PFSK-1 (cell line): ENCODE measurements at regions not wholly inside any gene's neighbourhood (a gene's known extent, or its start where the extent isn't known, plus 50 kb on each side); places are given as distances from the start of the nearest gene placed in this dataset.

Experiments used
- FOXP2 ChIP-seq: optimal IDR thresholded peaks from 2 replicates; pipeline ENCODE3; 2011; ENCODE audit warnings: borderline replicate concordance, control low read depth, inconsistent platforms; ENCODE audit not compliant: insufficient read depth; ENCODE audit errors: extremely low read length, extremely low read depth
- POLR2AphosphoS5 ChIP-seq: IDR thresholded peaks from 2 replicates; pipeline ENCODE4 v1.6.1; 2012; ENCODE audit warnings: low read depth, mild to moderate bottlenecking, control low read depth, low read length, moderate library complexity
- REST ChIP-seq, 2 experiments: IDR thresholded peaks; 2 replicates each; pipeline versions ENCODE4 v1.6.1 to v1.8.0; 2011 to 2012; ENCODE audit warnings: low read depth in 2 of 2, low read length in 2 of 2, control low read depth in 1 of 2, inconsistent platforms in 1 of 2, mild to moderate bottlenecking in 1 of 2, moderate library complexity in 1 of 2; ENCODE audit not compliant: insufficient read depth in 1 of 2
- SIN3A ChIP-seq: IDR thresholded peaks from 2 replicates; pipeline ENCODE4 v1.6.1; 2012; ENCODE audit warnings: mild to moderate bottlenecking, low read length, moderate library complexity, borderline replicate concordance; ENCODE audit not compliant: insufficient read depth
- TAF1 ChIP-seq: IDR thresholded peaks from 2 replicates; pipeline ENCODE4 v1.6.1; 2012; ENCODE audit warnings: low read length, control low read depth, borderline replicate concordance; ENCODE audit not compliant: insufficient read depth

- TF ChIP-seq SIN3A (no peak), POLR2AphosphoS5 (no peak), REST (IDR thresholded peaks at IDR 0.05; ENCODE audit: insufficient read depth in 1 of 2, low read depth in 2 of 2, low read length in 2 of 2) (no peak), TAF1 (no peak), FOXP2 (no peak)
These were observed 589.6 kb upstream of the FAM98A start for GRCh38 chr2:34188464-34189303.

GRCh38 chr2:34179511-34179910 is 580.4 kb upstream of the FAM98A start:
- TF ChIP-seq TAF1 = no peak

GRCh38 chr2:34178482-34178881 is 579.4 kb upstream of the FAM98A start:
- TF ChIP-seq TAF1 (no peak), FOXP2 (no peak), SIN3A (no peak), POLR2AphosphoS5 (no peak), REST (IDR thresholded peaks at IDR 0.05; ENCODE audit: insufficient read depth in 1 of 2, low read depth in 2 of 2, low read length in 2 of 2) (no peak)

GRCh38 chr2:34176693-34177092 is 577.6 kb upstream of the FAM98A start:
- TF ChIP-seq POLR2AphosphoS5 (no peak), SIN3A (no peak), TAF1 (no peak), REST (IDR thresholded peaks at IDR 0.05; ENCODE audit: insufficient read depth in 1 of 2, low read depth in 2 of 2, low read length in 2 of 2) (no peak), FOXP2 (no peak)

GRCh38 chr2:34174506-34174905 is 575.4 kb upstream of the FAM98A start:
- TF ChIP-seq FOXP2 = no peak
- no peak for TF ChIP-seq SIN3A
- TF ChIP-seq TAF1 = no peak
- TF ChIP-seq POLR2AphosphoS5 = no peak
- TF ChIP-seq REST (IDR thresholded peaks at IDR 0.05; ENCODE audit: insufficient read depth in 1 of 2, low read depth in 2 of 2, low read length in 2 of 2) = no peak
